AG09309 (cell line): ENCODE measurements at regions not wholly inside any gene's neighbourhood (a gene's known extent, or its start where the extent isn't known, plus 50 kb on each side); places are given as distances from the start of the nearest gene placed in this dataset.

ENCODE experiments used
- DNase-seq: peaks from one replicate; pipeline ENCODE4 v3.0.0-alpha.2; 2010; ENCODE audit warnings: low read depth
- H3K4me3 ChIP-seq: 2 replicates; pipeline ENCODE4 v1.5.1; 2011; ENCODE audit warnings: mild to moderate bottlenecking, low read depth, low read length, moderate library complexity; ENCODE audit not compliant: control insufficient read depth
- CTCF ChIP-seq: IDR thresholded peaks from 2 replicates; pipeline ENCODE4 v1.5.1; 2011; ENCODE audit warnings: mild to moderate bottlenecking, low read depth, low read length, inconsistent platforms; ENCODE audit not compliant: insufficient read depth, control insufficient read depth; ENCODE audit errors: missing control alignments

GRCh38 chr3:137300703-137301102, 342.9 kb downstream of the IL20RB start:
- no peak for TF ChIP-seq CTCF
- no peak for DNase-seq
- H3K4me3 ChIP-seq, result no peak overlapping the region

DNA sequence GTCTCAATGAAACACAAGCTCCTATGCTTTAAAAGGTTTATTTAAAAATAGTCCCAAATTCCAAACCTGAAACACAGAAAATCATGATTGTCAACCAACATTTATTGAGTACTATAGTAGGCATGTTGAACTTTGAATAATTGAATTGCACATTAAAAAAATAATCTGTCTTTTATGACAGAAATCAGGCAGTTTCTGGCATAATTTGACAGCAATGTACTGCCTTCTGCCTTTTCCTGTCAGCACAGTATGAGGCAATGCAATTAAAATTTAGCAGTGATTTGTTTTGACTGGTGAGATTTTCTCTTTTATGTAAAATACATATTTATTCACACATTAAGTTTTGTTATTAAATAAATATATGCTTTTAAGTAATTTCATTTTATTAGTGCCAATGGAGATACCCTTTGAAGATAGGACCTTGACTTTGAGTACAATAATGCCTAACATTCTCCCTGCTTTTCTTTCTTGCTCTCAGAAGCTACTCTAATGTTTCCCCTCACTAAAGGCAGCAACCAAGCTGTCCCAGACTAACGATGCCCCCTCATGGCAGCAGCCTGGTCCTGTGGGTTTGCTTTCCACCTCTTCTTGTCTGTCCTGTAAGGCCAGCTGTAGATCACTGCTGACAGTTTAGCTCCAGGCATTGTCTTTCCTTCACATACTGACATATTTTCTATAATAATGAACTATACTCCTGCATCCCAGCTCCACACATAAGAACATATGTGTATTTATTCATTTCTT, 346.7 kb downstream of the IL20RB start:
- no peak for TF ChIP-seq CTCF
- DNase-seq, result no peak
- no peak overlapping the region for H3K4me3 ChIP-seq

- no peak for DNase-seq
- TF ChIP-seq CTCF, result no peak
These were observed 366.3 kb downstream of the IL20RB start for GRCh38 chr3:137324114-137324513.

DNA sequence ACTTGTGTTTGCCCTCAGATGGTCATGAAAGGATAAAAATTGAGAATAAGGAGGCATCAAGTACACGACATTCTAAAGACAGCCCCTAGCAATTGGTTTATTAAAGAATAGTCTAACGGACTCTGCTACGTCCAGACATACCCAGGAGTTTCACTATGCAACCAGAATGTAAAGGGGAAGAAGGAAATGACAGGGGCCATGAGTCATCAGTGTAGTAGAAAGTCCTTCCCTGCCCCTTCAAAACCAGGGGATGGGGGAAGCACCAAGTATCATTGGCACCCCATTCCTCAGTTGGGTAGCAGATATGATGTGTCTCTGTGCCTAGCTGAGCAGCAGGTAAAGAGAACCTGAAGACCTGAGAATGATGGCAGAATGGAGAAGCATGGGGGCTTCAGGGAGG, 367.4 kb downstream of the IL20RB start:
- H3K4me3 ChIP-seq, result no peak overlapping the region
- DNase-seq, result no peak
- no peak for TF ChIP-seq CTCF

More at GRCh38 chr3:137324114-137324513, 366.3 kb downstream of the IL20RB start:
- H3K4me3 ChIP-seq, result no peak overlapping the region

- no peak for TF ChIP-seq CTCF
- no peak for DNase-seq
- no peak overlapping the region for H3K4me3 ChIP-seq
These were observed 368.2 kb downstream of the IL20RB start for GRCh38 chr3:137325934-137326333.

GRCh38 chr3:137329594-137329993, 371.8 kb downstream of the IL20RB start:
- no peak for TF ChIP-seq CTCF
- DNase-seq, result no peak
- H3K4me3 ChIP-seq, result no peak overlapping the region
